ENCODE measurements at regions not wholly inside any gene's neighbourhood (a gene's known extent, or its start where the extent isn't known, plus 50 kb on each side); places are given as distances from the start of the nearest gene placed in this dataset.

DNA sequence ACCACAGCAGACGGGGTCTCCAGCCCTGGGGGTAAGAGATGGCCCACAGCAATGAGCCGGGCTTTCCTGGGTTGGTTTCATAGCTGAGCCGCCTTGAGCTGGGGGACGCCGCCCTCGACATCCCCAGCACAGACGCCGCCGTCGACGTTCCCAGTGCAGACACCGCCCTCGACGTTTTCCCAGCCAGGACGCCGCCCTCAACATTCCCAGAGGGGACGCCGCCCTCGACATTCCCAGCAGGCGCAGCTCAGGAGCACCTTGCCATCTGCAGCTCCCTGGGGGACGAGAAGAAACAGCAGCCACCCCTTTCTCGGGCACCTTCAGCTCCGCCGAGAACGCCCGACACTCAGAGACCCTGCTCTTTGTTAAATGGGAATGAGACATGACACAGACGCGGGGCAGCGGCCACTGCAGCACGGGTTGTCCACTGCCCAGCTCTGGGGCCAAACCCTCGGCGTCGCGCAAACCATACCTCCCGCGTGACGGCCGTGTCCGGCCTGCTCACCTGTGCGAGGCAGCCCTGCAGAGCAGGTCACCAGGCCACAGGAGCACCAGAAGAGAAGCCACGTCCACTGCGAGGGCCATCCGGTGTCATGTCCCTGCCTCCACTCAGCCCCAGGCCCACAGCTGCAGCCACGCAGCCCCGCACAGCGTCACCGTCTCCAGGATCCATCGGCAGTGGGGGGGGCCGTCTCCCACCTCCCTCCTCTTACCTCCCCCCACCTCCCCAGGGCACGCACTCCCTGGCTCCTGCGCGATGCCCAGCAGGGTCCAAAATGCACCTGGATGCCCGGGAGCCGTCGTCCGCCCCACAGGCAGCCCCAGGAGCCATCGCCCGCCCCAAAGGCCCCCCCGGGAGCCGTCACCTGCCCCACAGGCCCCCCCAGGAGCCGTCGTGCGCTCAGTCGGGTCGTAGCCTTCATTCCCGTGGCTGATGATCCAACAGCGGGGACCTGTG is 77.4 kb upstream of the GALNT9 start:
- H3K4me1 ChIP-seq, result no peaks in the 10 kb centered on the region
- H3K27me3 ChIP-seq, result no peaks in the 10 kb centered on the region
- H3K4me3 ChIP-seq, result no peak overlapping the region
- no peaks in the 10 kb centered on the region for H3K36me3 ChIP-seq
- intact Hi-C loops (cut with DNase I; ENCODE audit: low total_unique reads), result no loop called here
- H3K9me3 ChIP-seq, result no peaks in the 10 kb centered on the region
- no peak for DNase-seq
- TF ChIP-seq POLR2A (IDR thresholded peaks at IDR 0.05), result no peak
- TF ChIP-seq, protein P1, sequence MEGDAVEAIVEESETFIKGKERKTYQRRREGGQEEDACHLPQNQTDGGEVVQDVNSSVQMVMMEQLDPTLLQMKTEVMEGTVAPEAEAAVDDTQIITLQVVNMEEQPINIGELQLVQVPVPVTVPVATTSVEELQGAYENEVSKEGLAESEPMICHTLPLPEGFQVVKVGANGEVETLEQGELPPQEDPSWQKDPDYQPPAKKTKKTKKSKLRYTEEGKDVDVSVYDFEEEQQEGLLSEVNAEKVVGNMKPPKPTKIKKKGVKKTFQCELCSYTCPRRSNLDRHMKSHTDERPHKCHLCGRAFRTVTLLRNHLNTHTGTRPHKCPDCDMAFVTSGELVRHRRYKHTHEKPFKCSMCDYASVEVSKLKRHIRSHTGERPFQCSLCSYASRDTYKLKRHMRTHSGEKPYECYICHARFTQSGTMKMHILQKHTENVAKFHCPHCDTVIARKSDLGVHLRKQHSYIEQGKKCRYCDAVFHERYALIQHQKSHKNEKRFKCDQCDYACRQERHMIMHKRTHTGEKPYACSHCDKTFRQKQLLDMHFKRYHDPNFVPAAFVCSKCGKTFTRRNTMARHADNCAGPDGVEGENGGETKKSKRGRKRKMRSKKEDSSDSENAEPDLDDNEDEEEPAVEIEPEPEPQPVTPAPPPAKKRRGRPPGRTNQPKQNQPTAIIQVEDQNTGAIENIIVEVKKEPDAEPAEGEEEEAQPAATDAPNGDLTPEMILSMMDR (IDR thresholded peaks at IDR 0.05), result no peak
- no peak overlapping the region for H3K27ac ChIP-seq

DNA sequence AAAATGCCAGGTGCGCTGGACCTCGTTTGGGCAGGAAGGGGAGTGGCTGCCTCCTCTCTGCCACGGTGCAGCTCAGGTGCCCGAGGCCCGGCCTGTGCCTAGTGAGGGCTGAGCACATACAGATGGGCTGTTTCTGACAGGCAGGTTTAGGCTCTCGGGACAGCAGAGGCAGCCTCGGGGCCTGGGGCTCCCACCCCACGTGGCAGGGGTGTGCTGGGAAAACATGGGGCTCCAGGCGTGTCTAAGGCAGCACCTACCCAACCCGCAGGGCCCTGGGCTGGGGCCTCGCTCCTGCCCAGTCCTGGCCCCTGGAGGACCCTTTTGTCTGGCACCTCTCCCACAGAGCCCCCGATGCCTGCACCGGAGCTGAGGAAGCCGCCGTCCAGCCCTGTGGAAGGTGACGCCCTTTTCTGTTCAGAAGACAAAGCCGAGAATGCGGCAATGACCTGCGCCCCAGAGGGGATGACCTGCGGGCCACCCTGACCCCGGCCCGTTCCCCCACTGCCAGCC is 76.4 kb upstream of the GALNT9 start:
- TF ChIP-seq POLR2A (IDR thresholded peaks at IDR 0.05), result no peak
- TF ChIP-seq, protein P1 (IDR thresholded peaks at IDR 0.05), result no peak
- Histone ChIP-seq H3K4me1 (no peaks in the 10 kb centered on the region), H3K27ac (no peak overlapping the region), H3K9me3 (no peaks in the 10 kb centered on the region), H3K27me3 (no peaks in the 10 kb centered on the region), H3K36me3 (no peaks in the 10 kb centered on the region), H3K4me3 (no peak overlapping the region)
- no peak for DNase-seq
- intact Hi-C loops (cut with DNase I; ENCODE audit: low total_unique reads), result no loop called here

- no peaks in the 10 kb centered on the region for H3K36me3 ChIP-seq
- TF ChIP-seq, protein P1 (IDR thresholded peaks at IDR 0.05), result no peak
- TF ChIP-seq POLR2A (IDR thresholded peaks at IDR 0.05), result no peak
- H3K27me3 ChIP-seq, result peaks cover 0 to 3% of the 10 kb centered on the region in 2 donors
- intact Hi-C loops (cut with DNase I; ENCODE audit: low total_unique reads), result no loop called here
- H3K9me3 ChIP-seq, result no peaks in the 10 kb centered on the region
- no peak for DNase-seq
- no peak overlapping the region for H3K4me3 ChIP-seq
- H3K27ac ChIP-seq, result no peak overlapping the region
- no peaks in the 10 kb centered on the region for H3K4me1 ChIP-seq
Observed at GRCh38 chr12:132404951-132405741, 75.8 kb upstream of the GALNT9 start.

DNA sequence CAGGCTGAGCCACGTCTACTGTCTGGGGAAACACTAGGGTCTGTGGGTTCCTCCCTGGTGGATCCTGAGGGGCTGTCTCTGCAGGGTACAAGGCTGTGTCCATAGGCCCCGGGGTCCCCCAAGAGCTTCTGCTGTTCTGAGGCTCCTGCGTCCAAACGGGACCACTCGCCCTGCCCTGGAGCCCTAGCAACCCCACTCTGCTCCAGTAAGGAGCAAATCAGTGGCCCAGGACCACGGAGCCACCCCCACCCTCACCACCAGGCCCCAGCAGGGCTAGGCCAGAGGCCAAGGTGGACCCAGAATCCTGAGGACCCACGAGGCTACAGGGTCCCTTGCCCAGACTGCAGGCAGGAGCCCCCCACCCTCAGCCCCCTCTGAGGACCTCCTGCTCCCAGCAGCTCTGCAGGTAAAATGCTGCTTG is 75.1 kb upstream of the GALNT9 start:
- no peaks in the 10 kb centered on the region for H3K4me1 ChIP-seq
- H3K9me3 ChIP-seq, result no peaks in the 10 kb centered on the region
- no peak overlapping the region for H3K27ac ChIP-seq
- DNase-seq, result no peak
- H3K4me3 ChIP-seq, result no peak overlapping the region
- intact Hi-C loops (cut with DNase I; ENCODE audit: low total_unique reads), result no loop called here
- peaks cover 0 to 5% of the 10 kb centered on the region in 2 donors for H3K27me3 ChIP-seq
- no peak for TF ChIP-seq POLR2A (IDR thresholded peaks at IDR 0.05)
- TF ChIP-seq, protein P1 (IDR thresholded peaks at IDR 0.05), result no peak
- no peaks in the 10 kb centered on the region for H3K36me3 ChIP-seq

All from uterus (tissue), 3 donors.